Heart left ventricle (tissue), 13 donors: ENCODE measurements at regions not wholly inside any gene's neighbourhood (a gene's known extent, or its start where the extent isn't known, plus 50 kb on each side); places are given as distances from the start of the nearest gene placed in this dataset.

Experiments
- CTCF ChIP-seq, 12 donors: fragments of 200-600 bp; sonication (generic) in 4 of 12; IDR thresholded peaks; one replicate each; pipeline versions ENCODE4 v1.5.0 to v1.8.0; 2018 to 2022; ENCODE audit warnings: antibody characterized with exemption in 12 of 12, mild to moderate bottlenecking in 5 of 12
- POLR2A ChIP-seq, 2 donors: fragments of 450-650 bp; IDR thresholded peaks; one replicate each; pipeline ENCODE4 v1.6.1; 2017; ENCODE audit warnings: antibody characterized with exemption in 2 of 2, mild to moderate bottlenecking in 2 of 2, moderate library complexity in 2 of 2
- donor health status: ischemic (EF 13 %, LVEDD 7.1; RV severe dilation, severe dysfunction).
- donor health status: DM: no; HTN: yes; CAD: no.
- donor health status: DM: no; HTN: no; CAD: no.
- donor health status: ischemic (EF 25% LVEDD 6.9; RV normal size, moderate dysfunction).
- donor health status: ischemic (EF 25% LVEDD 5.7; RV mildly dilated, moderate dysfunction).
- donor health status: ischemic (EF 35%, LVEDD 5.7; RV mildly dilated, moderate dysfunction).
- donor health status: nonischemic (EF 11% LVEDD 7.7; RV severe dilation, severe dysfunction).
- donor health status: DM: yes; HTN: yes; CAD: no.
- donor health status: PGD.
- donor health status: ischemic (EF 29% LVEDD 5.4; RV normal size, mild dysfunction).
- donor health status: nonischemic (EF 23%, LVEDD 6.1; RV moderate dilation, normal function).

- TF ChIP-seq CTCF (IDR thresholded peaks at IDR 0.05) (no peak), POLR2A (IDR thresholded peaks at IDR 0.05) (no peak)
Observed at GRCh38 chr9:89249001-89249400, 62.0 kb upstream of the CKS2 start.
